ENCODE measurements at regions not wholly inside any gene's neighbourhood (a gene's known extent, or its start where the extent isn't known, plus 50 kb on each side); places are given as distances from the start of the nearest gene placed in this dataset.

DNA sequence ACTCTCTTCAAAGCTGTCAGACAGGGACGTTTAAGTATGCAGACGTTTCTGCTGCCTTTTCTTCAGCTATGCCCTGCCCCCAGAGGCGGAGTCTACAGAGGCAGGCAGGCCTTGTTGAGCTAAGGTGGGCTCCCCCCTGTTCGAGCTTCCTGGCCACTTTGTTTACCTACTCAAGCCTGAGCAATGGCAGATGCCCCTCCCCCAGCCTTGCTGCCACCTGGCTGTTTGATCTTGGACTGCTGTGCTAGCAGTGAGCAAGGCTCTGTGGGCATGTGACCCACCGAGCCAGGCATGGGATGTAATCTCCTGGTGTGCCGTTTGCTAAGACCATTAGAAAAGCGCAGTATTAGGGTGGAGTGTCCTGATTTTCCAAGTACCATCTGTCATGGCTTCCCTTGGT is 900.4 kb upstream of the MDGA2 start:
- TF ChIP-seq, protein P1, sequence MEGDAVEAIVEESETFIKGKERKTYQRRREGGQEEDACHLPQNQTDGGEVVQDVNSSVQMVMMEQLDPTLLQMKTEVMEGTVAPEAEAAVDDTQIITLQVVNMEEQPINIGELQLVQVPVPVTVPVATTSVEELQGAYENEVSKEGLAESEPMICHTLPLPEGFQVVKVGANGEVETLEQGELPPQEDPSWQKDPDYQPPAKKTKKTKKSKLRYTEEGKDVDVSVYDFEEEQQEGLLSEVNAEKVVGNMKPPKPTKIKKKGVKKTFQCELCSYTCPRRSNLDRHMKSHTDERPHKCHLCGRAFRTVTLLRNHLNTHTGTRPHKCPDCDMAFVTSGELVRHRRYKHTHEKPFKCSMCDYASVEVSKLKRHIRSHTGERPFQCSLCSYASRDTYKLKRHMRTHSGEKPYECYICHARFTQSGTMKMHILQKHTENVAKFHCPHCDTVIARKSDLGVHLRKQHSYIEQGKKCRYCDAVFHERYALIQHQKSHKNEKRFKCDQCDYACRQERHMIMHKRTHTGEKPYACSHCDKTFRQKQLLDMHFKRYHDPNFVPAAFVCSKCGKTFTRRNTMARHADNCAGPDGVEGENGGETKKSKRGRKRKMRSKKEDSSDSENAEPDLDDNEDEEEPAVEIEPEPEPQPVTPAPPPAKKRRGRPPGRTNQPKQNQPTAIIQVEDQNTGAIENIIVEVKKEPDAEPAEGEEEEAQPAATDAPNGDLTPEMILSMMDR (conservative IDR thresholded peaks at IDR 0.05; ENCODE audit: low read depth, low read length), result no peak
- no peak for TF ChIP-seq EZH2phosphoT487 (IDR thresholded peaks at IDR 0.05; ENCODE audit: borderline replicate concordance, low read length)
- no peak for TF ChIP-seq EZH2 (IDR thresholded peaks at IDR 0.05; ENCODE audit: low read length, unreplicated experiment)
